SH-SY5Y (cell line): ENCODE measurements at regions not wholly inside any gene's neighbourhood (a gene's known extent, or its start where the extent isn't known, plus 50 kb on each side); places are given as distances from the start of the nearest gene placed in this dataset.

Experiments
- GATA2 ChIP-seq: IDR thresholded peaks from 2 replicates; pipeline ENCODE4 v1.6.1; 2011; ENCODE audit warnings: mild to moderate bottlenecking, low read depth, low read length
- GATA3 ChIP-seq: IDR thresholded peaks from 2 replicates; pipeline ENCODE4 v1.6.1; 2011; ENCODE audit warnings: low read depth, mild to moderate bottlenecking, low read length, moderate library complexity

- TF ChIP-seq GATA2 (no peak), GATA3 (no peak)
Measured at GRCh38 chr5:74322191-74322590, 318.3 kb downstream of the ENC1 start.
